ENCODE measurements at regions not wholly inside any gene's neighbourhood (a gene's known extent, or its start where the extent isn't known, plus 50 kb on each side); places are given as distances from the start of the nearest gene placed in this dataset.

DNA sequence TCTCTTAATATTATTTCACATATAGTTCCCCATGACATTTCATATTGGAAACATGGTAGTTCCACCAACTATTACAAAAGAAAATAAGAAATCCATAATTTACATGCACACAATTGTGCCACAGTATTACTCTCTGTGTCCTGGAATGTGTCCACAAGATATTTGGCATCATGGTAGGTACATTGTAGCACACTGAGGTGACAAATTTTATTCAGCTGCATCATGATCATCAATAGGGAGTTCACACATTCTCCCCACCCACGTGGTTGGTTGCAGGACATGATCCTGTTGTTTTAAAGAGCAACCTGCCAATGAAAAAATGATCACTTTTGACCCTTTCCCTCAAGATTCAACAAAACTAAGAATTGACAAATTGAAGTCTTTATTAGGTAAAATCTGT, 67.1 kb upstream of the HECTD2 start:
- Histone ChIP-seq H3K4ac (replicated peaks; ENCODE audit: insufficient read length, low read depth, low read length) (no peak overlapping the region), H2AK5ac (ENCODE audit: low read depth, low read length) (no peak overlapping the region), H2BK12ac (ENCODE audit: low read depth, low read length) (no peak overlapping the region), H3K18ac (ENCODE audit: extremely low read depth, low read length) (no peak overlapping the region), H3K23me2 (ENCODE audit: low read depth, low read length) (no peaks in the 10 kb centered on the region), H2BK15ac (ENCODE audit: low read length) (no peak overlapping the region), H4K20me1 (replicated peaks in 1 of 2; ENCODE audit: control insufficient read depth in 1 of 2, insufficient read depth in 2 of 2, low read length in 2 of 2) (no peaks in the 10 kb centered on the region), H4K8ac (ENCODE audit: extremely low read depth, insufficient read depth, low read length) (no peak overlapping the region), H2BK20ac (ENCODE audit: low read length) (no peak overlapping the region), H3K4me1 (replicated peaks in 1 of 4; ENCODE audit: control insufficient read depth in 3 of 4, insufficient read depth in 4 of 4, low read length in 3 of 4) (no peaks in the 10 kb centered on the region), H3K9me3 (ENCODE audit: insufficient read depth in 2 of 2, low read depth in 1 of 2, low read length in 1 of 2) (no peaks in the 10 kb centered on the region), H3K27me3 (replicated peaks in 1 of 4; ENCODE audit: control insufficient read depth in 3 of 4, extremely low read depth in 1 of 4, insufficient read depth in 3 of 4, low read length in 3 of 4) (no peaks in the 10 kb centered on the region), H3K14ac (ENCODE audit: insufficient read length) (no peak overlapping the region), H4K5ac (ENCODE audit: insufficient read length, low read depth, low read length) (no peak overlapping the region), H3K79me2 (ENCODE audit: control insufficient read depth in 1 of 2, insufficient read depth in 2 of 2, low read length in 2 of 2) (no peaks in the 10 kb centered on the region), H3K4me3 (ENCODE audit: extremely low read depth in 1 of 4, insufficient read depth in 2 of 4, low read depth in 3 of 4, low read length in 4 of 4) (no peak overlapping the region), H3K79me1 (ENCODE audit: low read depth, low read length) (no peaks in the 10 kb centered on the region), H3K36me3 (ENCODE audit: control insufficient read depth in 2 of 4, insufficient read depth in 4 of 4, low read length in 3 of 4) (no peaks in the 10 kb centered on the region), H2BK120ac (replicated peaks; ENCODE audit: low read depth, low read length) (no peak overlapping the region), H3K27ac (ENCODE audit: low read depth, low read length) (no peak overlapping the region), H2BK5ac (ENCODE audit: low read depth, low read length) (no peak overlapping the region), H3K9ac (replicated peaks in 1 of 4; ENCODE audit: extremely low read depth in 1 of 4, low read depth in 3 of 4, low read length in 3 of 4) (no peak overlapping the region), H3K4me2 (ENCODE audit: insufficient read depth in 1 of 2, low read depth in 2 of 2, low read length in 2 of 2) (no peak overlapping the region), H3K56ac (replicated peaks; ENCODE audit: insufficient read length, low read depth, low read length) (no peak overlapping the region), H2AFZ (ENCODE audit: low read length) (no peak overlapping the region), H3K23ac (ENCODE audit: insufficient read length) (no peak overlapping the region), H4K91ac (replicated peaks; ENCODE audit: insufficient read length, low read length) (no peak overlapping the region)
- POLR2A ChIA-PET (ENCODE audit: partially characterized antibody), result no interaction called here
- CTCF ChIA-PET (ENCODE audit: partially characterized antibody), result no interaction called here
- WGBS, 2 experiments (ENCODE audit: extremely low coverage in 1 of 2, insufficient coverage in 1 of 2, insufficient read length in 1 of 2, insufficient replicate concordance in 2 of 2, low coverage in 1 of 2, low lambda C conversion rate in 2 of 2, missing lambda C conversion rate in 1 of 2), result 65% methylated on average over 1 of the region's 1 CpG; no CpG with 5 or more reads in 1 of the 2 experiments
- DNase-seq (ENCODE audit: low read depth in 1 of 2, low spot score in 2 of 2) (no peak), FAIRE-seq (no peak)
- TF ChIP-seq, protein P1, sequence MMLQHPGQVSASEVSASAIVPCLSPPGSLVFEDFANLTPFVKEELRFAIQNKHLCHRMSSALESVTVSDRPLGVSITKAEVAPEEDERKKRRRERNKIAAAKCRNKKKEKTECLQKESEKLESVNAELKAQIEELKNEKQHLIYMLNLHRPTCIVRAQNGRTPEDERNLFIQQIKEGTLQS (IDR thresholded peaks at IDR 0.05; ENCODE audit: insufficient read depth, low read depth, low read length), result no peak
- TF ChIP-seq BRCA1 (IDR thresholded peaks at IDR 0.05; ENCODE audit: low read depth, low read length) (no peak), SIX5 (IDR thresholded peaks at IDR 0.05; ENCODE audit: low read depth, low read length) (no peak), JUND (IDR thresholded peaks at IDR 0.05; ENCODE audit: low read length) (no peak), GTF2F1 (IDR thresholded peaks at IDR 0.05; ENCODE audit: borderline replicate concordance, low read depth, low read length) (no peak), HDAC2 (IDR thresholded peaks at IDR 0.05; ENCODE audit: borderline replicate concordance in 1 of 2, low read depth in 2 of 2, low read length in 2 of 2) (no peak), ASH2L (IDR thresholded peaks at IDR 0.05; ENCODE audit: low read length) (no peak), BCL11A (IDR thresholded peaks at IDR 0.05; ENCODE audit: low read depth in 2 of 2, low read length in 2 of 2) (no peak), POU5F1 (IDR thresholded peaks at IDR 0.05; ENCODE audit: low read depth, low read length) (no peak), CBX8 (IDR thresholded peaks at IDR 0.05; ENCODE audit: borderline replicate concordance, low read depth, low read length) (no peak)
- TF ChIP-seq, protein P2, sequence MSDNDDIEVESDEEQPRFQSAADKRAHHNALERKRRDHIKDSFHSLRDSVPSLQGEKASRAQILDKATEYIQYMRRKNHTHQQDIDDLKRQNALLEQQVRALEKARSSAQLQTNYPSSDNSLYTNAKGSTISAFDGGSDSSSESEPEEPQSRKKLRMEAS (IDR thresholded peaks at IDR 0.05), result no peak
- TF ChIP-seq, protein P3, sequence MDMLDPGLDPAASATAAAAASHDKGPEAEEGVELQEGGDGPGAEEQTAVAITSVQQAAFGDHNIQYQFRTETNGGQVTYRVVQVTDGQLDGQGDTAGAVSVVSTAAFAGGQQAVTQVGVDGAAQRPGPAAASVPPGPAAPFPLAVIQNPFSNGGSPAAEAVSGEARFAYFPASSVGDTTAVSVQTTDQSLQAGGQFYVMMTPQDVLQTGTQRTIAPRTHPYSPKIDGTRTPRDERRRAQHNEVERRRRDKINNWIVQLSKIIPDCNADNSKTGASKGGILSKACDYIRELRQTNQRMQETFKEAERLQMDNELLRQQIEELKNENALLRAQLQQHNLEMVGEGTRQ (IDR thresholded peaks at IDR 0.05; ENCODE audit: low read length), result no peak

Data from H1 (cell line).